ENCODE measurements at regions not wholly inside any gene's neighbourhood (a gene's known extent, or its start where the extent isn't known, plus 50 kb on each side); places are given as distances from the start of the nearest gene placed in this dataset.
"Not testable (repeated sequence)": the region's sequence is repeated elsewhere in the genome, so short reads cannot be mapped to it uniquely, and the experiment has no call there.

GRCh38 chr2:184993746-184994145, 395.4 kb downstream of the ZNF804A start:
- DNase-seq: no peak

- no peak for DNase-seq
These were observed 408.2 kb downstream of the ZNF804A start for GRCh38 chr2:185006481-185006880.

- DNase-seq: no peak
These were observed 414.3 kb downstream of the ZNF804A start for GRCh38 chr2:185012643-185013042.

- no peak for DNase-seq
These were observed 415.7 kb downstream of the ZNF804A start for GRCh38 chr2:185014076-185014475.

GRCh38 chr2:185025891-185026290, 427.6 kb downstream of the ZNF804A start:
- DNase-seq: not testable (repeated sequence)

- DNase-seq: no peak
These were observed 437.6 kb downstream of the ZNF804A start for GRCh38 chr2:185035906-185036305.

GRCh38 chr2:185044323-185044874, 446.1 kb downstream of the ZNF804A start:
- no peak for DNase-seq

- no peak for DNase-seq
These were observed 452.5 kb downstream of the ZNF804A start for GRCh38 chr2:185050804-185051203.

GRCh38 chr2:185063761-185064160, 465.4 kb downstream of the ZNF804A start:
- no peak for DNase-seq

GRCh38 chr2:185066128-185066527, 467.8 kb downstream of the ZNF804A start:
- DNase-seq: no peak

GRCh38 chr2:185069107-185069506, 470.8 kb downstream of the ZNF804A start:
- no peak for DNase-seq

- DNase-seq: no peak
These were observed 475.8 kb downstream of the ZNF804A start for GRCh38 chr2:185074156-185074555.

- no peak for DNase-seq
These were observed 484.4 kb downstream of the ZNF804A start for GRCh38 chr2:185082749-185083148.

GRCh38 chr2:185108588-185108987, 510.3 kb downstream of the ZNF804A start:
- no peak for DNase-seq

- DNase-seq: no peak
These were observed 529.1 kb downstream of the ZNF804A start for GRCh38 chr2:185127412-185127811.

- DNase-seq: no peak
These were observed 530.0 kb downstream of the ZNF804A start for GRCh38 chr2:185128346-185128745.

GRCh38 chr2:185128996-185129395, 530.7 kb downstream of the ZNF804A start:
- DNase-seq: no peak

GRCh38 chr2:185130685-185131084, 532.4 kb downstream of the ZNF804A start:
- no peak for DNase-seq

GRCh38 chr2:185132501-185133041, 534.2 kb downstream of the ZNF804A start:
- no peak for DNase-seq

GRCh38 chr2:185137700-185138099, 539.4 kb downstream of the ZNF804A start:
- no peak for DNase-seq

- DNase-seq: no peak
These were observed 544.3 kb downstream of the ZNF804A start for GRCh38 chr2:185142677-185143076.

GRCh38 chr2:185144159-185144919, 546.0 kb downstream of the ZNF804A start:
- DNase-seq: no peak

GRCh38 chr2:185145316-185146121, 547.2 kb downstream of the ZNF804A start:
- no peak for DNase-seq

GRCh38 chr2:185147361-185147760, 549.0 kb downstream of the ZNF804A start:
- no peak for DNase-seq

Data from NCI-H1930 (cell line).